ENCODE measurements at regions not wholly inside any gene's neighbourhood (a gene's known extent, or its start where the extent isn't known, plus 50 kb on each side); places are given as distances from the start of the nearest gene placed in this dataset.

DNA sequence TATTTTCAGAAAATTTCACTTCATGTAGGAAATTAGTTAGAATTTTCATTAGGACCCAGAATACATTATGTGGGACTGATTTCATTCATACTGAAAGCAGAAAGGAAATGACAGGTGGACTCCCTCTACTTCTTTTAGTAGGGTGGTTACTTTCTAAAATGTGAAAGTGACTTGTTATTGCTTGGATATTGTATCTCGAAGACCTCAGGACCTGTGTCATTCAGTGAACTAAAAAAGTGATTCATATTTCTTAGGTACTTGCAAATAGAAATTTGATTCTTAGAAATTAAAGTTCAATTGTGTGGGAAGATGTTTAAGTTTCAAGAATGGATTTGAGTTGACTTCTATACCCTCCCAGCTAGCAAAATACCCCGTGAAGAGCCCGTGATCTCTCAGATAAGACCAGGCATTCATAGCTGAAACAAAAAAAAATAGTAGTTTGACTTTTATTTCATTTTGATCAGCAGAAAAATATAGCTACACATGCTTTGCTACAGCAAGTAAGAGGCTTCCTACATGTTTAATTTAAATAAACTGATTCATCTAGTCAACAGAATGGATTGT, 1037.1 kb downstream of the GATA3 start:
- Histone ChIP-seq H2AFZ (ENCODE audit: low read depth, low read length, severe bottlenecking) (no peak overlapping the region), H3K9me3 (ENCODE audit: insufficient read depth, low read length) (no peaks in the 10 kb centered on the region), H3K36me3 (ENCODE audit: low read length) (no peaks in the 10 kb centered on the region), H3K27ac (ENCODE audit: low read depth, low read length) (no peak overlapping the region), H3K79me2 (ENCODE audit: insufficient read depth, low read length) (no peaks in the 10 kb centered on the region), H4K20me1 (ENCODE audit: low read depth, low read length) (no peaks in the 10 kb centered on the region), H3K4me2 (ENCODE audit: low read depth, low read length, poor library complexity, severe bottlenecking) (no peak overlapping the region), H3K4me3 (ENCODE audit: insufficient read depth, low read length, poor library complexity, severe bottlenecking) (no peak overlapping the region), H3F3A (ENCODE audit: insufficient read depth) (no peaks in the 10 kb centered on the region), H3K9me2 (replicated peaks; ENCODE audit: insufficient read depth, low read length) (no peaks in the 10 kb centered on the region), H3K27me3 (ENCODE audit: low read length) (no peaks in the 10 kb centered on the region), H3K9ac (ENCODE audit: low read length) (no peak overlapping the region)
- no peak for TF ChIP-seq EZH2phosphoT487 (conservative IDR thresholded peaks at IDR 0.05; ENCODE audit: low read length)

DNA sequence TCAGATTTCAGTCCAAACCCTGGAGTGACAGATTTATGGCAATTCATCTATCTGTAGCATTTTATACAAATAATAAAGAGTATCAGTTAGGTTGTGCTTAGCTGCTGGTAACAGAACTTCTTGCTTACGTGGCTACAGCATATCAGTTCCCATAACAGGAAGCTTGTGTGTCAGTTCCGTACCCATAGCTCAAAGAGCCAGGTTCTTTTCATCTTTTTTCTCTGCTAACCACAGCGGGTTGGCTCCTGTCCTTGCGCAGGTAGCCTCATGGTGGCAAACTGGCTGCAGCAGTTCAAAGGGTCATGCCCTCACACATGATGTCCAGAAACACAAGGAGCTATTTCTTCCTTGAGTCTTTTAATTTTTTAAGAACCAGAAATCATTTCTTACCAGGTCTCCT, 1041.8 kb downstream of the GATA3 start:
- Histone ChIP-seq H3K27ac (ENCODE audit: low read depth, low read length) (no peak overlapping the region), H3K4me2 (ENCODE audit: low read depth, low read length, poor library complexity, severe bottlenecking) (no peak overlapping the region), H3K79me2 (ENCODE audit: insufficient read depth, low read length) (no peaks in the 10 kb centered on the region), H3F3A (ENCODE audit: insufficient read depth) (no peaks in the 10 kb centered on the region), H3K36me3 (ENCODE audit: low read length) (no peaks in the 10 kb centered on the region), H3K27me3 (ENCODE audit: low read length) (no peaks in the 10 kb centered on the region), H4K20me1 (ENCODE audit: low read depth, low read length) (no peaks in the 10 kb centered on the region), H3K4me3 (ENCODE audit: insufficient read depth, low read length, poor library complexity, severe bottlenecking) (no peak overlapping the region), H3K9ac (ENCODE audit: low read length) (no peak overlapping the region), H3K9me3 (ENCODE audit: insufficient read depth, low read length) (no peaks in the 10 kb centered on the region), H3K9me2 (replicated peaks; ENCODE audit: insufficient read depth, low read length) (no peaks in the 10 kb centered on the region), H2AFZ (ENCODE audit: low read depth, low read length, severe bottlenecking) (no peak overlapping the region)
- no peak for TF ChIP-seq EZH2phosphoT487 (conservative IDR thresholded peaks at IDR 0.05; ENCODE audit: low read length)
- TF ChIP-seq, protein P1, sequence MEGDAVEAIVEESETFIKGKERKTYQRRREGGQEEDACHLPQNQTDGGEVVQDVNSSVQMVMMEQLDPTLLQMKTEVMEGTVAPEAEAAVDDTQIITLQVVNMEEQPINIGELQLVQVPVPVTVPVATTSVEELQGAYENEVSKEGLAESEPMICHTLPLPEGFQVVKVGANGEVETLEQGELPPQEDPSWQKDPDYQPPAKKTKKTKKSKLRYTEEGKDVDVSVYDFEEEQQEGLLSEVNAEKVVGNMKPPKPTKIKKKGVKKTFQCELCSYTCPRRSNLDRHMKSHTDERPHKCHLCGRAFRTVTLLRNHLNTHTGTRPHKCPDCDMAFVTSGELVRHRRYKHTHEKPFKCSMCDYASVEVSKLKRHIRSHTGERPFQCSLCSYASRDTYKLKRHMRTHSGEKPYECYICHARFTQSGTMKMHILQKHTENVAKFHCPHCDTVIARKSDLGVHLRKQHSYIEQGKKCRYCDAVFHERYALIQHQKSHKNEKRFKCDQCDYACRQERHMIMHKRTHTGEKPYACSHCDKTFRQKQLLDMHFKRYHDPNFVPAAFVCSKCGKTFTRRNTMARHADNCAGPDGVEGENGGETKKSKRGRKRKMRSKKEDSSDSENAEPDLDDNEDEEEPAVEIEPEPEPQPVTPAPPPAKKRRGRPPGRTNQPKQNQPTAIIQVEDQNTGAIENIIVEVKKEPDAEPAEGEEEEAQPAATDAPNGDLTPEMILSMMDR (IDR thresholded peaks at IDR 0.05; ENCODE audit: insufficient read depth, low read length, poor library complexity, severe bottlenecking) = no peak

DNA sequence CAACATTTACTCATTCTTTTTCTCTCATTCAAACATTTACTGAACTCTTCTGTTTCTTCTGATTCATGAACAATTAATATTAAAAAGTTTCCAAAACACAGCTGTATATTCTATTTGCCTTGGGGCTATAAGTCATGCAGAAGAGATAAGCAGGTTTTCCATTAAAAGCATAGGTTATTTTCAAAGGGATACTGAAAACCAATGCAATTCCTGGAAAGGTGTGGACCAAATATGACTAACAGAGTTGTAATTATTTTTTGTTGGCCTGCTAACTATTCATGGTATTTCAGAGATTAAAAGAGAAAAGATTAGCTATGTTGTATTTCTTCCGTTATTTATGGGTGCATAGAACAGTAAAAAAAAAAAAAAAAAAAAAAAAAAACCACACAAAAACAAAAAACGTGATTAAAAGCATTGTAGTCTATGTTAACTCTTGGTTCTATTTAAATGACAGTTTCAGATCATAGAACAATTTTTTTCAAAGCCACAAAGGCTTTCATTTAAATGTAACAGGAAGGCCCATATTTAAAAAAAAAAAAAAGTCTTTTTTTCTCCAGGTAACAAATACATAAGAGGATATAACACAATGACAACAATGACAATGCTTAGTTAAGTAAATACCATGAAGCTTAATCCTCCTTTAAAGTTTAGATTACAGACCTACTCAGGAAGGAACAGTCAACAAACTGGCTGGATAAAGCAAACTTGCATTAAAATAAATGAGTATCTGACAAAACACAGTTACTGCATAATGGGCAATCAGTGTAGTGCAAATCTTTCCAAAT, 1042.9 kb downstream of the GATA3 start:
- TF ChIP-seq, protein P1 (IDR thresholded peaks at IDR 0.05; ENCODE audit: insufficient read depth, low read length, poor library complexity, severe bottlenecking) = no peak
- TF ChIP-seq EZH2phosphoT487 (conservative IDR thresholded peaks at IDR 0.05; ENCODE audit: low read length) = no peak
- Histone ChIP-seq H3K9me3 (ENCODE audit: insufficient read depth, low read length) (no peaks in the 10 kb centered on the region), H3K27me3 (ENCODE audit: low read length) (no peaks in the 10 kb centered on the region)

DNA sequence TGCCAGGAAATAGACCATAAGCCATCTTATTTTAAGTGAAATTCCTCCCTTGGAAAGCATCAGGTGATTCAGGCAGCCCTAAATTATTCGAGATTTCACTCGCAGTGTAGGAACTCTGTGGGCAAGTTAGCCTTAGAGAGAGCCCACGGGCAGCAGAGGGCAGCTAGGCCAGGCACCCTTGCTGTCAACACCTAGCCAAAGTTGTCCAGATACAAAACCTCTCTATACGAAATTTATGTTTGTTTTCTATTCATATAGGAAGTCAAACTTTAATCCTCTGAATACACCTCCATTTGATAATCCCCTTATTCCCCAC, 1043.5 kb downstream of the GATA3 start:
- no peaks in the 10 kb centered on the region for H3K79me2 ChIP-seq (ENCODE audit: insufficient read depth, low read length)
- no peak overlapping the region for H3K4me3 ChIP-seq (ENCODE audit: insufficient read depth, low read length, poor library complexity, severe bottlenecking)
- H3K27ac ChIP-seq (ENCODE audit: low read depth, low read length) = no peak overlapping the region
- no peaks in the 10 kb centered on the region for H3K9me2 ChIP-seq (replicated peaks; ENCODE audit: insufficient read depth, low read length)
- TF ChIP-seq EZH2phosphoT487 (conservative IDR thresholded peaks at IDR 0.05; ENCODE audit: low read length) = no peak
- TF ChIP-seq, protein P1 (IDR thresholded peaks at IDR 0.05; ENCODE audit: insufficient read depth, low read length, poor library complexity, severe bottlenecking) = no peak
- H4K20me1 ChIP-seq (ENCODE audit: low read depth, low read length) = no peaks in the 10 kb centered on the region
- H3K27me3 ChIP-seq (ENCODE audit: low read length) = no peaks in the 10 kb centered on the region
- no peak overlapping the region for H2AFZ ChIP-seq (ENCODE audit: low read depth, low read length, severe bottlenecking)
- no peaks in the 10 kb centered on the region for H3F3A ChIP-seq (ENCODE audit: insufficient read depth)
- H3K4me2 ChIP-seq (ENCODE audit: low read depth, low read length, poor library complexity, severe bottlenecking) = no peak overlapping the region
- H3K9me3 ChIP-seq (ENCODE audit: insufficient read depth, low read length) = no peaks in the 10 kb centered on the region
- no peak overlapping the region for H3K9ac ChIP-seq (ENCODE audit: low read length)
- no peaks in the 10 kb centered on the region for H3K36me3 ChIP-seq (ENCODE audit: low read length)

More for the DNA sequence above, 1042.9 kb downstream of the GATA3 start:
- H3K36me3 ChIP-seq (ENCODE audit: low read length) = no peaks in the 10 kb centered on the region
- no peak overlapping the region for H3K4me3 ChIP-seq (ENCODE audit: insufficient read depth, low read length, poor library complexity, severe bottlenecking)
- no peak overlapping the region for H3K4me2 ChIP-seq (ENCODE audit: low read depth, low read length, poor library complexity, severe bottlenecking)
- H3K9me2 ChIP-seq (replicated peaks; ENCODE audit: insufficient read depth, low read length) = no peaks in the 10 kb centered on the region
- no peak overlapping the region for H3K9ac ChIP-seq (ENCODE audit: low read length)
- no peaks in the 10 kb centered on the region for H3F3A ChIP-seq (ENCODE audit: insufficient read depth)
- no peak overlapping the region for H3K27ac ChIP-seq (ENCODE audit: low read depth, low read length)
- H3K79me2 ChIP-seq (ENCODE audit: insufficient read depth, low read length) = no peaks in the 10 kb centered on the region
- no peak overlapping the region for H2AFZ ChIP-seq (ENCODE audit: low read depth, low read length, severe bottlenecking)
- H4K20me1 ChIP-seq (ENCODE audit: low read depth, low read length) = no peaks in the 10 kb centered on the region
